Immature natural killer cell (primary cell): ENCODE measurements at regions not wholly inside any gene's neighbourhood (a gene's known extent, or its start where the extent isn't known, plus 50 kb on each side); places are given as distances from the start of the nearest gene placed in this dataset.

Experiments
- DNase-seq, 3 donors: peaks; one replicate each; pipeline ENCODE4 v3.0.0; 2022; ENCODE audit warnings: mixed read lengths in 1 of 3
- H3K27ac Mint-ChIP-seq, 6 donors: one replicate each; pipeline ENCODE4 v1.8.0; 2020; ENCODE audit warnings: mixed read lengths in 6 of 6, mild to moderate bottlenecking in 5 of 6, inconsistent platforms in 4 of 6, moderate library complexity in 3 of 6
- H3K27me3 Mint-ChIP-seq, 3 donors: one replicate each; pipeline ENCODE4 v1.8.0; 2020 to 2021; ENCODE audit warnings: low read depth in 3 of 3, mild to moderate bottlenecking in 3 of 3, mixed read lengths in 3 of 3, moderate library complexity in 3 of 3, inconsistent platforms in 1 of 3
- H3K36me3 Mint-ChIP-seq, 3 donors: one replicate each; pipeline ENCODE4 v1.8.0; 2020; ENCODE audit warnings: mixed read lengths in 3 of 3, inconsistent platforms in 2 of 3, mild to moderate bottlenecking in 2 of 3
- H3K4me1 Mint-ChIP-seq, 2 donors: one replicate each; pipeline ENCODE4 v1.8.0; 2020; ENCODE audit warnings: inconsistent platforms in 2 of 2, mild to moderate bottlenecking in 2 of 2, mixed read lengths in 2 of 2, moderate library complexity in 1 of 2
- H3K4me3 Mint-ChIP-seq, 5 donors: one replicate each; pipeline ENCODE4 v1.8.0; 2020; ENCODE audit warnings: mild to moderate bottlenecking in 5 of 5, mixed read lengths in 5 of 5, inconsistent platforms in 3 of 5, moderate library complexity in 3 of 5
- H3K9me3 Mint-ChIP-seq, 6 donors: one replicate each; pipeline ENCODE4 v1.8.0; 2020; ENCODE audit warnings: mild to moderate bottlenecking in 6 of 6, mixed read lengths in 6 of 6, inconsistent platforms in 4 of 6, moderate library complexity in 3 of 6

DNA sequence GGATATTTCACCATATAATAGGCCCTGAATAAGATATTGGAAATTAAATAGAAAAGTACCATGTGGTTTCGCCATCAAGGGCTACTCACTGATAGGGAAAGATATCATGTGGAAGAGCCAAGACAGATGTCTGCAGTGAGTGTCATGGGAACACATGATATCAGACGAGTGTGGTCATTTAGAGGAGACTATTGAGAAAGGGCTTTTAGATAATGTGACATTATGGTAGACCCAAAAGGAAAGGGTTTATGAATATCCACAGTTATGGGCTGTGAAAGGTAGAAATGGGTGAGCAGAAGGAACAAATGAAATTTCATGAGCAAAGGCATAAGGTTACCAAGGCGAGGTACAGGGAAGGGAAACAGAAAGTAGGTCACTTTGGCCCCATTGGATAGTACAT lies 182.3 kb upstream of the PRSS16 start:
- no peaks in the 10 kb centered on the region for H3K36me3 Mint-ChIP-seq
- no peak overlapping the region for H3K4me3 Mint-ChIP-seq
- H3K27me3 Mint-ChIP-seq, result peaks cover 2 to 5% (median 4%) of the 10 kb centered on the region in 3 donors
- H3K27ac Mint-ChIP-seq, result no peak overlapping the region
- H3K4me1 Mint-ChIP-seq, result no peaks in the 10 kb centered on the region
- no peaks in the 10 kb centered on the region for H3K9me3 Mint-ChIP-seq
- DNase-seq, result no peak

DNA sequence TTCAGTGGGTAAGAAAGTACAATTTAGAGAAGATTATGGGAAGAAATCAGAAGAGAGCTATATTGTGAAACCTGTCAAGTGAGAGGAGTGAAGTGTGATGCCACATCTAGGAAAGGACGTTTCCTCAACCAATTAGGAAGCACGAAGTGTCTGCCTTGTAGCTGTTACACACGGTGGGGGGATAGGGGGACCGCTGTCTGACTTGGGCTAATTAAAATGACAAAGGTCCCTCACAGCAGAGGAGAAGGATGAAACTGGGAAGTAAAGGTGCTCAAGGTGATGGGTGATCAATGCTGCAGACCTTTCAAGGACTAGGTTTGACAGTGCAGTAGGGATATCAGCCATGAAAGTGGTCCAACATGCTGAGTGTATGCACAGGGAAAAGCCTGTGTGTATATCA lies 181.1 kb upstream of the PRSS16 start:
- Mint-ChIP-seq H3K9me3 (no peaks in the 10 kb centered on the region), H3K27me3 (peaks cover 2 to 4% (median 4%) of the 10 kb centered on the region in 3 donors), H3K4me1 (no peaks in the 10 kb centered on the region), H3K27ac (no peak overlapping the region), H3K4me3 (no peak overlapping the region), H3K36me3 (no peaks in the 10 kb centered on the region)
- DNase-seq, result no peak

DNA sequence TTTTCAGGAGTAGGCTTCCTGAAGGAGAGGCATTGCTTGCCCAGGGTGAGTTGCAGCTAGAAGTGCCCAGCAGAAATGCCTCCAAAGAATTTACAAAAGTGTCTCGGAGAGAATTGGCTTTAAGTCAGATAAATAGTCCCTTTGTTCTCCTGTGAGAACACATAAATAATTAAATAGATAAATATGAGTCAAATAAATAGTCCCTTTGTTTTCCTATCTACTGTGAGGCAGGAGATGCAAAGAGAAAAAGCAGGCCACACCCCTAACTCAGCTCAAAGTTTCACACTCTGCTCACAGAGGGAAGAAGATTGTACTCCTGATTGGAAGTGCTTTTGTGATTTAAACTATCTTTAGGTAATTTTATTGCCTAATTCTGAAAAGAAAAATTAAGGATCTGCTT lies 180.7 kb upstream of the PRSS16 start:
- H3K27me3 Mint-ChIP-seq, result peaks cover 2 to 4% (median 4%) of the 10 kb centered on the region in 3 donors
- DNase-seq, result no peak
- H3K4me1 Mint-ChIP-seq, result no peaks in the 10 kb centered on the region
- no peak overlapping the region for H3K27ac Mint-ChIP-seq
- H3K4me3 Mint-ChIP-seq, result no peak overlapping the region
- H3K36me3 Mint-ChIP-seq, result no peaks in the 10 kb centered on the region
- no peaks in the 10 kb centered on the region for H3K9me3 Mint-ChIP-seq

DNA sequence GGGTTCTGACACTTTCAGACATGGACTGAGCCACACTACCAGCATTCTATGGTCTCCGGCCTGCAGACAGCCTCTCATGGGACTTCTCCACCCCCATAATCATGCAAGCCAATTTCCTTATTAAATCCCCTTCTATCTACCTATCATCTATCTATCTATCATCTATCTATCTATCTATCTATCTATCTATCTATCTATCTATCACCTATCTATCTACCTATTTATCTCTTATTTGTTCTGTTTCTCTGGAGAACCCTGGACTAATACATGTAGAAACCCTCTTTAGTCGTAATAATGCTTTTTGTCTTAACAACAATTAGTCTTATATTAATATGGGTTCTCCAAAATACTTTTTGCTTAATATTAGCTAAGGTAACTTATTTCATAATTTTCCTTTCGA lies 174.1 kb upstream of the PRSS16 start:
- no peak for DNase-seq
- Mint-ChIP-seq H3K27ac (no peak overlapping the region), H3K4me3 (no peak overlapping the region), H3K36me3 (no peaks in the 10 kb centered on the region), H3K4me1 (peaks cover 0 to 2% of the 10 kb centered on the region in 2 donors), H3K27me3 (peaks cover 3 to 10% (median 3%) of the 10 kb centered on the region in 3 donors), H3K9me3 (no peaks in the 10 kb centered on the region)

DNA sequence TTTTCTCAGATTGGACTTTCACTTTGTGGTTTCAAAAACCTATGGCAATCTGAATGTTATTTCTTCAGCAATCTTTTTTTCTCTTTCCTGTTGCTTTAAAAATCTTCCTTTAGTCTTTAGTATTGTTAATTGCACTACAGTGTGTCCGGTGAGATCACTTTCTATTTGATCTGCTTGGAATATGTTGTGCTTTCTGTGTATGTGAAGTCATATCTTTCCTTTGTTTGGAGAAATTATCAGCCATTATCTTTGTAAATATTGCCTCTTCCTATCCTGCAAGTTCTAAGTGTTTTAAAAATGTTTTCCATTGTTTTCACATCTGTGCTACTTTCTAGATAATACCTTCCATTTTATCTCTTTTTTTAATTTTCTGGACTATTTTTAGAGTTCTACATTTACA lies 171.4 kb upstream of the PRSS16 start:
- H3K27me3 Mint-ChIP-seq, result peaks cover 3 to 11% (median 3%) of the 10 kb centered on the region in 3 donors
- no peak overlapping the region for H3K4me3 Mint-ChIP-seq
- H3K36me3 Mint-ChIP-seq, result no peaks in the 10 kb centered on the region

DNA sequence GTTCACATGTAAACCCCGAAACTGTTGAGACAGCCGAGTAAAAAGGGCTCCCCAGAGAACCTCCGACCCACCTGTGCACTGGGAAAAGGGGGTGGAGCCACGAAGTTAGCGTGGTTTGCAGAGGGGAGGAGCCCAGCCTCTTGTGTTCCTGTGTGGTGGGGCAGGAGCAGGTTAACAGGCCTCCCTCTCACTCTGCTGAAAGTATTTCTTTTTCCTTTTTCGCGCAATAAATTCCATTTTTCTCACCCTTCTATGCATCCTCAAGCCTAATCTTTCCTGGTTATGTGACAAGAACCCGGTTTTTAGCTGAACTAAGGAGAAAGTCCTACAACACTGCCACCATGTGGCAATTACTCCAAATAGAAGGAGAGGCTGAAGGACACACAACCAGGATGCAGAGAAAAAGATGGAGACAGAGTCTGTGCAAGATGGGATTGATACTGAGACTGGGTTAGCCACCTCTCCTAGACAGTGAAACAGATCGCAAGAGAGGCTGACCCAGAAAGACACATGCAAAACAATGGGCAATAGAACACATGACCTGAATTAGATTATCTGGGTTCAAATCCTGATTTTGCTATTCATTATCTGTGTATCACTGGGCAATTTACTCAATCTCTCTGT lies 168.7 kb upstream of the PRSS16 start:
- Mint-ChIP-seq H3K4me3 (peak overlapping the region in 3 of 5 donors; percentile 45 to 56 (median 52)), H3K4me1 (peaks cover 2 to 9% of the 10 kb centered on the region in 2 donors), H3K9me3 (no peaks in the 10 kb centered on the region), H3K36me3 (no peaks in the 10 kb centered on the region), H3K27ac (no peak overlapping the region), H3K27me3 (peaks cover 3 to 17% (median 7%) of the 10 kb centered on the region in 3 donors)
- DNase-seq, result peak; percentile 22 to 46 (median 25)

More for the DNA sequence above, 171.4 kb upstream of the PRSS16 start:
- Mint-ChIP-seq H3K4me1 (peaks cover 2 to 9% of the 10 kb centered on the region in 2 donors), H3K9me3 (no peaks in the 10 kb centered on the region), H3K27ac (no peak overlapping the region)
- DNase-seq, result no peak

DNA sequence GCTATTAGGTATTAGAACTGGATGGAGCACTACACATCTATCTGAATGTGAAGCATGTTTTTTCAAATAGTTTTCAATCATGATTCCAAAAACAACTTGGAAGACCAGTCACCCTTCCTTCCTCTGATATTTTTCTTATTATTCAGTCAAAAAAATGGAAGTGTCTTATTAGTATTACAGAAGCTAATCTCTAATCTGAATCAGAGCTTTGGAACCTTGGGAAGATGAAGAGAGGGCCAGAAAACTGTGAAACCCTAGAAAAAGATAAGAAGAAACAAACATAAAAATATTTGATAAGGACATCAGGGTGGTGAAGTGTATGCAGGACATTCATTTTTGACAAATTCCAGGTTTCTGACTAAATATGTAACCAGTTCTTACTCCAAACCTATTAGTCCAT lies 166.3 kb upstream of the PRSS16 start:
- H3K36me3 Mint-ChIP-seq, result no peaks in the 10 kb centered on the region
- peaks cover 2 to 9% of the 10 kb centered on the region in 2 donors for H3K4me1 Mint-ChIP-seq
- no peak overlapping the region for H3K27ac Mint-ChIP-seq
- H3K4me3 Mint-ChIP-seq, result no peak overlapping the region
- no peak for DNase-seq
- peaks cover 2 to 16% (median 6%) of the 10 kb centered on the region in 3 donors for H3K27me3 Mint-ChIP-seq
- no peaks in the 10 kb centered on the region for H3K9me3 Mint-ChIP-seq

DNA sequence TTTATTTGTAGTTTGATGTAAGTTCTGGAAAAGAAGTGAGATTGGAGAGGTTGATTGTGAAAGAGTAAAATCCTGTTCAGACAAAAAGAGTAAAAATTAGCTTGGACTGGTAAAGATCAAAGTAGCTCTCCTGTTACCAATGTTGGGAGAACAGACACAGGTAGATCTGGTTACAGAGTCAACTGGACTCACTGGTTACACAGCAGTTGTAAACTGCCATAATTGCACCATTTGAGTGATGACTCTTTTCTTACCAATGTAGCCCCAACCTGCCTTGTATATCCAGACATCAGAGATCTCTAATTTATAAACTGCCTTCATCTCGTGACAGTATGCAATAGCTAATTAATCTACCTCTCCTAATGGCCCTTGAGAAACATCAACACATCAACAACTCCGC lies 165.6 kb upstream of the PRSS16 start:
- no peak for DNase-seq
- Mint-ChIP-seq H3K4me3 (no peak overlapping the region), H3K4me1 (peaks cover 2 to 9% of the 10 kb centered on the region in 2 donors), H3K27me3 (peaks cover 0 to 15% (median 8%) of the 10 kb centered on the region in 3 donors), H3K9me3 (no peaks in the 10 kb centered on the region), H3K36me3 (no peaks in the 10 kb centered on the region), H3K27ac (no peak overlapping the region)

DNA sequence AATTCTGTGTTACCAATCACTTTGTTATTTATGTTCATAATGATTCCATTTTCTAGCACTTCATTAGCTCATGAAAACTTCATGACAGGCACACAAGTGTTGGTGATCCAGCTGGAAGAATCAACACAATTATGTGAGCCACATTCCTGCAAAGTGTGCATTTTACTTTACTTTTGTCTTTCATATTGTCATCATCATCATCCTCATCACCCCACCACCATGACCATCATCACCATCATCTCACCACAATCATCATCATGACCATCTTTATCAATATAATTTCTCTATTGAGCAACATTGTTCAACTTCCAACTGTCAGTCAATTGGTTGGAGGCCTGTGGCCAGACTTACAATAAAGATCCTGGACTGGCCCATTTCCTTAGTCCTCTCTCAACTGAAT lies 159.4 kb upstream of the PRSS16 start:
- H3K27ac Mint-ChIP-seq, result no peak overlapping the region
- H3K36me3 Mint-ChIP-seq, result no peaks in the 10 kb centered on the region
- H3K4me1 Mint-ChIP-seq, result peaks cover 5 to 9% of the 10 kb centered on the region in 2 donors
- no peak overlapping the region for H3K4me3 Mint-ChIP-seq
- no peak for DNase-seq
- H3K9me3 Mint-ChIP-seq, result no peaks in the 10 kb centered on the region
- peaks cover 8 to 36% (median 18%) of the 10 kb centered on the region in 3 donors for H3K27me3 Mint-ChIP-seq

DNA sequence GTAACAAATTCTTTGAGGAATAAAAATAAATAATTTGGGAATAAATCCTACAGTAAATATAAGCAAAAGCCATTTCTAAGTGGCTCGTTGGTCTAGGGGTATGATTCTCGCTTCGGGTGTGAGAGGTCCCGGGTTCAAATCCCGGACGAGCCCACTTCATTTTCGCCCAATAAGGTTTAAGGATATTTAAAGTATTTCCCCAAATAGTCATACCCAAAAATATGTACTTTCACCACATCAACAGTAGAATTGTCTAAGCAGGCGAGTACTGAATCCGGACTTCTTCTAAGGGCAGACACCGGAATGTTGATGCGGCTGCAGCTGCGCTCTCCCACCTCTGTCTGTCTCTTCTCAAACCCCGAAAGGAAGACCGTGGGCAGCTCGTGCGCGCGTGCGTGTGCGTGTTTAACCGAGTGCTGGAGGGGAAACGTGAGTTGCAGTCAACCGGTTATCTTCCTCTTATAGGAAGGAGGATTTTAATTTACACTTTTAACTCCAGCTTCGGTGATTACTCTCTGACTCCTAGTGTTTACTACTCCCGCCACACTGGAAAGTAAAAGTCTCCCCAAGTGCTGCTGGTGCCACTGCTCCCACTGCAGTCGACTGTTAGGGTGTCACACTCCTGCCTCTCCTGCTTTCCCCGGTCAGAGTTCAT lies 155.7 kb upstream of the PRSS16 start:
- DNase-seq, result no peak
- Mint-ChIP-seq H3K4me1 (peaks cover 6 to 16% of the 10 kb centered on the region in 2 donors), H3K36me3 (no peaks in the 10 kb centered on the region), H3K4me3 (peak overlapping the region in 4 of 5 donors; percentile 4 to 63 (median 51)), H3K27ac (no peak overlapping the region), H3K27me3 (peaks cover 16 to 56% (median 28%) of the 10 kb centered on the region in 3 donors), H3K9me3 (peaks cover 0 to 1% (median 0%) of the 10 kb centered on the region in 6 donors)

DNA sequence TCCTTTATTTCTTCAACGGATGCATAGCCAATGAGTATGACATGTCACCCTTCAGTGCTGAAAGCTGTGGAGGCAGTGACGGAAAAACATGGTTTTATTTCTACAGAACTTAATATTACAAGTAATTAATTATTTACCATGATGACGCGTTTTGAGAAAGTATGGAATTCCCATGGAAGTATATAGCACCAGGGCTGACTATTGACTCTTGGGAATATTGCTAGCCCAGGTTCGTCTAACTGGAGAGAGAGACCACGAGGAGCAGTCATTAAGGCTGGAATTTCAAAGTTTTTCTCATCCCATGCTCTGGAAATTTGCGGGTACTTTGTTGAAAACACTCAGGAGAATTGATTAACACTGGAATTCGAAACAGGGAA lies 155.2 kb upstream of the PRSS16 start:
- H3K36me3 Mint-ChIP-seq, result peaks cover 0 to 3% (median 0%) of the 10 kb centered on the region in 3 donors
- peaks cover 0 to 4% (median 0%) of the 10 kb centered on the region in 6 donors for H3K9me3 Mint-ChIP-seq
- peak overlapping the region in 2 of 5 donors; percentile 53 to 63 for H3K4me3 Mint-ChIP-seq
- H3K27me3 Mint-ChIP-seq, result peaks cover 21 to 55% (median 30%) of the 10 kb centered on the region in 3 donors
- no peak for DNase-seq
- peaks cover 11 to 21% of the 10 kb centered on the region in 2 donors for H3K4me1 Mint-ChIP-seq
- no peak overlapping the region for H3K27ac Mint-ChIP-seq

DNA sequence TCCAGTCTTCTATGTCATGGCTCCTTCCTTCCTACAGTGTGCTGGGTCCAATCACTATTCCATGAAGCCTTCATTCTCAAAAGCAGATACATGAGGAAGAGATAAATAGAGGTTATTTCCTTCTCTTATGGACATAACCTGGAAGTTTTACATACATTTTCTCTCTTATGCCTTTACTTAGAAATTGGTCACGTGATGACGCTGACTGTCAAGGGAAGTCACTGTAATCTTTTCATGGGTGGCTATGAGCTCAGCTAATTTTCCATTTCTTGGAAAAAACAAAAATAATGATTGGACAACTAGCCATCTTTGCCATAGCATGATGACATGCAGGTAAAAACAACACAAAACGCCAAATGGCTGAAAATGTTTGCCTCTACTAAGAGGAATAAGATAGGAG lies 151.6 kb upstream of the PRSS16 start:
- Mint-ChIP-seq H3K27ac (no peak overlapping the region), H3K9me3 (peaks cover 0 to 15% (median under 1%) of the 10 kb centered on the region in 6 donors), H3K36me3 (peaks cover 0 to 11% (median 0%) of the 10 kb centered on the region in 3 donors), H3K27me3 (peaks cover 27 to 58% (median 29%) of the 10 kb centered on the region in 3 donors), H3K4me1 (peaks cover 14 to 25% of the 10 kb centered on the region in 2 donors), H3K4me3 (no peak overlapping the region)
- no peak for DNase-seq

DNA sequence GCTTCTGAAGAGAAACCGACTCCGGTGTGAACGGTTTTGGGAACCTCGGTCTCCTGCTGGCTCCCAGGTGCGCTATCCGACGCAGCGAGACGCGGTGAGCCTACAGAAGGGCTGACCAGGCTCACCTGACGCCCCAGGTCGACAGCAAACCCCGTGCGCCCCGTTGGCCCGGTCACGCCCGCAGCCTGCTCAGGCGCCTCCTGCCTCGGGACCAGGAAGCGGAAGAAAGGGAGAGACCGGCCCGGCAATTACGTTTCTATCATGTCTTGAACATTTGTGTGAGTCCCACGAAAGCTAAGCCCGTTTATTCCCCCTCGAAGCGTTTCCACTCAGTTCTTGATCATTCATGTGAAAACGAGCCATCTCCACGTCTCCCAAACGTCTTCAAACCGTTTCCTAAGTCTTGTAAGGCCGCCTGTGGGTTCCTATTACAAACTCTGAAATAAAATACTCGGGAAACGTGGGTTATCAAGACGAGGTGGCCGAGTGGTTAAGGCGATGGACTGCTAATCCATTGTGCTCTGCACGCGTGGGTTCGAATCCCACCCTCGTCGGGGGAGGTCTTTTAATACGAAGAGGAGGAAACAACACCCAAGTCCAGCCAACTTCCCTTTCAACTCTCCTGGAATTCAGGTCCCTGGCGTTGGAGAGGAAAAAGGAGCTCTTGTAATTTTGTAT lies 150.5 kb upstream of the PRSS16 start:
- Mint-ChIP-seq H3K4me3 (peak overlapping the region; percentile 70 to 86 (median 78)), H3K27ac (no peak overlapping the region), H3K36me3 (peaks cover 0 to 11% (median 0%) of the 10 kb centered on the region in 3 donors), H3K27me3 (peaks cover 26 to 49% (median 27%) of the 10 kb centered on the region in 3 donors), H3K4me1 (peaks cover 11 to 20% of the 10 kb centered on the region in 2 donors), H3K9me3 (peaks cover 0 to 15% (median under 1%) of the 10 kb centered on the region in 6 donors)
- no peak for DNase-seq

DNA sequence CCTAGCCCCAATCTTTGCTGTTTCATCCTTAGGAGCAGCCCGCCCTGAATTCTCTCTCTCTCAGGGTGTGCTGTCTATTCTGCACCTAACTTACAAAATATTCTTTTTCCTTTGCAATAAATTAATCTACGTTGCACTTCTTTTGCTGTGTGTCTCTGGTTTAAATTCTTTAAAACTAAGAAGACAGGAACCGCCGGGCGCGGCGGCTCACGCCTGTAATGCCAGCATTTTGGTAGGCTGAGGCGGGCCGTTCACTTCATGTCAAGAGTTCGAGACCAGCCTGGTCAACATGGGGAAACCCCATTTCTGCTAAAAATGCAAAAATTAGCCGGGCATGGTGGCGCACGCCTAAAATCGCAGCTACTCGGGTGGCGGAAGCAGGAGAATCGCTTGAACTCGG lies 148.5 kb upstream of the PRSS16 start:
- Mint-ChIP-seq H3K9me3 (peaks cover 0 to 15% (median under 1%) of the 10 kb centered on the region in 6 donors), H3K36me3 (peaks cover 0 to 11% (median 0%) of the 10 kb centered on the region in 3 donors)

More for the DNA sequence above, 148.5 kb upstream of the PRSS16 start:
- Mint-ChIP-seq H3K27me3 (peaks cover 19 to 36% (median 26%) of the 10 kb centered on the region in 3 donors), H3K27ac (no peak overlapping the region), H3K4me1 (peaks cover 9 to 17% of the 10 kb centered on the region in 2 donors), H3K4me3 (no peak overlapping the region)
- no peak for DNase-seq
